GM18505 (cell line): ENCODE measurements at regions not wholly inside any gene's neighbourhood (a gene's known extent, or its start where the extent isn't known, plus 50 kb on each side); places are given as distances from the start of the nearest gene placed in this dataset.

Source experiments
- ATAC-seq: cut with Tn5 transposase; IDR thresholded peaks from one replicate; pipeline ENCODE4 v1.9.1; 2021; ENCODE audit not compliant: unreplicated experiment
- POLR2A ChIP-seq: IDR thresholded peaks from 4 replicates; pipeline ENCODE4 v1.6.1; 2011; ENCODE audit warnings: borderline replicate concordance; ENCODE audit not compliant: insufficient read depth, insufficient read length; ENCODE audit errors: extremely low read depth

DNA sequence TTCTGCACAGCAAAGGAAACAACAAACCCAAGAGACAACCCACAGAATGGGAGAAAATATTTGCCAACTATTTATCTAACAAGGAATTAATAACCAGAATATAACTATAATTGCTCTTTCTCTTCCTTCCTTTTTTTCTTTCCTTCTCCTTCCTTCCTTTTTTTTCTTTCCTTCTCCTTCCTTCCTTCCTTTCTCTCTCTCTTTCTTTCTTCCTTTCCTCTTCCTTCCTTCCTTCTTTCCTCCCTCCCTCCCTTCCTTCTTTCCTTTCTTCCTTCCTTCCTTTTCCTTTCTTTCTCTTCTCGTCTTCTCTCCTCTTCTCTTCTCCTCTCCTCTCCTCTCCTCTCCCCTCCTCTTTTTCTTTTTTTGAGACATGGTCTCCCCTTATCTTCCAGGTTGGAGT is 345.4 kb upstream of the ARRDC4 start:
- no peak for ATAC-seq
- no peak for TF ChIP-seq POLR2A

DNA sequence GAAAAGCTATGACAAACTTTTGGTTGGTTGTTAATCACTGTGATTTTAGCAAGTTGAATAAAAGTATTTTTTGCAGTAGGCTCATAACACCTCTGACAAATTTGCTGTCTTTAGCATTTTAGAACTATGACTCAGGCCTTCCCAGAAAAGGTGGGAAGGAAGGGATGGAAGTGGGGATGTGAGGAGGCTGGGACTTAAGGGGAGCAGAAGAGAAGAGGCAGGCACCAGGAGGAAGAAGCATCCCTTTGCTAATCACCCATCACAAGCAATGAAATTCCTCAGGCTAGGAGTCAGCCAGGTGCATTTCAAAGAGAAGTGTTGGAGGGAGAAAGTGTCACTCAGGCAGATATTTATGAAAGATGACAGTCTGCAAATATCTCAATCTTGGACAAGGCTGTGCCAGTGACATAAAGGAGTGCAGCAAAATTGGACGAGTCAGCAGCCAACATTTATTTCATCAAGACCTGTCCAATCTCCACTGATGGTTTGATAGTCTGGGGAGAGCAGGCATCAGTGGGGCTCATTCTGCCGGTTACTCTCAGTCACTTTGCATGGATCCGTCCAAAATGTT is 337.3 kb upstream of the ARRDC4 start:
- no peak for TF ChIP-seq POLR2A
- no peak for ATAC-seq

DNA sequence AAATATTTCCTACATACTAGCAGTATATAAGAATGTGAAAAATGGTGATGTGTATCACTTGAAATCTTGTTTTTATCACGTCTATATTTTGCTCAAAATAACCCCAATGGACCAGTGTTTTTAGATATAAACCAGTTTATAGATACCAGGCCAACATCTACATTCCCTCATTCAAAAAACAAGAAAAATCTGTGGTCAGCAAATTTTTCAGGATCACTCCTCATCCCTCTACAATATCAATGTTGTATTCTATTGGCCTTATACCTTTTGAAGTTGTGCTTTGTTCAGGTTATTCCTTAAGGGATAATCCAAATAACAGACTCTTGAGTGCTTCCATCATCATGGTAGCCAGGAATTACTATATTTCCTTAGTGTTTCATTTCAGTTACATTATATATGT is 332.9 kb upstream of the ARRDC4 start:
- TF ChIP-seq POLR2A = no peak
- ATAC-seq = no peak

DNA sequence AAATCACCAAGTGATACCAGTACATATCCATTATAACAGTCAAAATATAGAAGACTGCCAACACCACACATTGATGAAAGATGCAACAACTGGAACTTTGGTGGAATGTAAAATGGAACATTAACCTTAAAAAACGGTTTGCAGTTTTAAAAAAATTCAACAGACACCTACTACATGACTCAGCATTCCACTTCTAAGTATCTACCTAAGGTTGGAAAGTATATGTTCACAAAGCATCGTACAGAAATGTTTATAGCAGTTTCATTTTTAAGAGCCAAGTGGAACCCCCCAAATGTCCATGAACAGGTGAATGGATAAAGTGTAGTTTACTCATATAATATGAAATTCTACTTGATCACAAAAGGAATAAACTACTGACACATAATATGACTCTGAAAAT is 314.7 kb upstream of the ARRDC4 start:
- no peak for TF ChIP-seq POLR2A
- ATAC-seq = no peak

DNA sequence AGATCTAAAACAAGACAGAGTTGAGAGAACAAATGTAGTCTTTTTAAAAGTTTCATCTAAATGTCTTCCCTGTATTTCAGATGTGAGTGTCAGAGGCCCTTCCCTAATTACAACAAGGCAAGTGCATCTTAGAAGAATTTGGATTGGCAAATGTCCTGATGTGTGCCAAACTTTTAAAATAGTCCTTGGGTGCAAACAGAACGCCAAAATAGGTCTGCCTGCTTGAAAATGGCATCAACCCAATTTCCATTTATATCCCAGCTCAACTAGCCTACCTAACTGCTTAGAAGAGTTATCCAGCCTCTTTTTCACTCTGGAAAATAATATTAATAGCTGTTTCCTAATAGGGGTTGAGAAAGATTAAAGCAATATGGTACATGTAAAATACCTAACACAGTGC is 311.8 kb upstream of the ARRDC4 start:
- no peak for TF ChIP-seq POLR2A
- no peak for ATAC-seq

DNA sequence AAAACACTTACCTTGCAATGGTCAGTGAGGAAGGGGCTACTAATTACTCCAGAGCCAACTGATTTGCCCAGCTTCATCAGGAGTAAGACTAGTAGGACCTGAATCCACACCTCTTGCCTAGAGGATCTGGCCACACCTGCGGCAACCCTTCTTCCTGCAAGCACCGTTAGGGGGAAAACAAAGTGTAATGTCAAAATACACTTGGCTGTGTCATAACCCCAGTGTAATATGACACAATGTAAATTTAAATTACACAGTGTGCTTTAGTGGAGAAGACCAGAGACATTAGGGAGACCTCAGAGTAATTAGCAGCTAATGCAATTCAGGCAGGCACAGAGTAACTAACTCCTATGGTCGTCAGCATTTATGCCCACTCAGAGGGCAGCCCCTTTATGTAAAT is 308.5 kb upstream of the ARRDC4 start:
- ATAC-seq = no peak
- TF ChIP-seq POLR2A = no peak

DNA sequence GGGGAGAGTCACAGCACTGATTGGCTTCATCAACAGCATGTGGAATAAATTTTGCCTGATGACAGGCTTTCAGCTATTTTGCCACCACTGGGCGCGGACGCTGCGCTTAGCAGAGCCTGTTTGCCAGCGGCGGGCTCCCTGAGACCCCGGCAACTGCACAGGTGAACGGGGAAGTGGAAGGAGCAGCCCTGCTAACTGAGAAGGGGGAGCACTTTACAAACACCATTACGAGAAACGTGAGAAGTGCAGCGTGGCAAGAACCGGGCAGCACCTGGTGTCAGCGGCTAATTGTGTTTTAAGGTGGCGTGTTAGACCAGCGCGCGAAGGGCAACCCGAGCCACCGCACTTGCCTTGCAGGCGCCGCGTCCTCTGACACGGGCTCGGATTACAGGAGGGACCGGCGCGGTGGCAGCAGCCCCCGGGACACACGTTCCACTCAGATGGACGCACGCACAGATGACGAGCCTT is 307.8 kb upstream of the ARRDC4 start:
- ATAC-seq = no peak
- no peak for TF ChIP-seq POLR2A

DNA sequence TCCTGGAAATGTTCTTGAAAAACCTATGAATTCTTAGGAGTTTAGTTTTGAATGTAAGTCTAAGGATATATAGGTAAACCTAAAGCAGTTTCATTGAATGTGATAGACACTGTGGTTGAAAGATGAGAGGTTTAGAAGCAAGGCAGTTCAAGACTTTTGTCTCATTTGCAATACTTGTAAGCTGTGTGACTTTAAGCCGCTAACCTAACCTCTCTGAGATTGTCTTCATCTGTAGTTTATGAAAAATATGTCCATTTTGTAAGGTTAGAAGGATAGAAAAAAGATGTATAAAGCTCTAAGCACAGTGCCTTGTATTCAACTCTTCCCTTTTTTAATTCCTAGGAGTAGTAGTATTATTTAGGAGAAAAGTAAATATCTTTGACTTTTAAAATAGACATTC is 306.6 kb upstream of the ARRDC4 start:
- no peak for ATAC-seq
- TF ChIP-seq POLR2A = no peak

DNA sequence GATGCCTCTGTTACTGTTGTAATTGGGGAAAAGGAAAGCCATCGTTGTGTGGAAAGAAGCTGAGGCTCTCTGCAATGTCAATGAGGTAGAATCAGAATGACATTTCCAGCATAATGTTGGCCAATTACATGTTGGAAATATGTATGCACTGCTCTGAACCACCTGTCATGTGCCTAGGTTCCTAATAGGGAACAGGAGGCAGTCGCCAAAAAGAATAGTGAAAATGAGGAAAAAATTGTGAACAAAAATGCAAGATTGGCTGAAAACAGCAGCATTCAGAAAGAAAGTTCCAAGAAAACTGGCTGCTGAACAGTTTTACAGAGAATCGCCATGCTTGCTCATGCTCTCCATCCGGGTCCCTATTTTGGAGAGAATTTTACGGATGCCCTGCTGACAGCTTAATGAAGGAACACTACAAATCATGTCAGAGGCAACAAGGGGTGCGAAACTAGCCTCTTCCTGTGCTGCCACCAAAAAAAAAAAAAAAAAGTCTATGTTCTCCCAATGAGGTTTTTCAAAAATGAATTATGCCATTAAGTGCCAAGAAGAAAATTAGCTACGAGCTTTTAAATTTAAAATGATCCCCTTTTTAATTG is 305.9 kb upstream of the ARRDC4 start:
- no peak for ATAC-seq
- no peak for TF ChIP-seq POLR2A

DNA sequence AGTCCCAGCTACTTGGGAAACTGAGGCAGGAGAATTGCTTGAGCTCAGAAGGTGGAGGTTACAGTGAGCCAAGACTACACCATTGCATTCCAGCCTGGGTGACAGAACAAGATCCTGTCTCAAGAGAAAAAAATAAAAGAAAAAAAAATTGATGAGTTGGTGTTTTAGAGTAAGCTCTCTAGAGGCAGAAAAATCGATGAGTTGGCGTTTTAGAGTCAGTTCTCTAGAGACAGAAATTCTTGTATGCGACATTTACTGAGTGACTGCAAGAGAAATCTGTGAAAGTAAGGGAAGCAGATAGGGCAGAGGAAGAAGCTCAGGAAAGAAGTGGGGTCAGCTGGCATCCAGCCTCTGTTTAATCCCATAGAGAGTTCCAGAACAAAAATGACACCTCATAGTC is 298.7 kb upstream of the ARRDC4 start:
- no peak for TF ChIP-seq POLR2A
- no peak for ATAC-seq

DNA sequence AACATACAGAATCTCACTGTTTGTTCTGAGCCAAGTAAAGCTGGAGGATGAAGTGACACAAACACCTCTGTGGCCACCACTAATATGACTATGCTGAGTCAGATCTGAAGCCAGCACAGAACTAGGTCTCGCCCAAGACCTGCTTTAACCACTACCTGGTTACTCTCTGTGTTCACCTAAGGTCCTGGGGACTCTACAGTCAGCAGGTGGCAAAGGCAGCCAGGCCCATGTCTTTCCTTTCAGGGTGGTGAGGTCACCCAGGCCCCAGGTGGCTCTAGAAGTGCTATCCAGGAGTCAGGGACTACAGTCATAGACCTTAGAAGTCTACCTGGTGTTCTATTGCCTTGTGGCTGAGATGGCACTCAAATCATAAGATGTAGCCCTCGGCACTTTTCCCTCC is 287.9 kb upstream of the ARRDC4 start:
- TF ChIP-seq POLR2A = no peak

DNA sequence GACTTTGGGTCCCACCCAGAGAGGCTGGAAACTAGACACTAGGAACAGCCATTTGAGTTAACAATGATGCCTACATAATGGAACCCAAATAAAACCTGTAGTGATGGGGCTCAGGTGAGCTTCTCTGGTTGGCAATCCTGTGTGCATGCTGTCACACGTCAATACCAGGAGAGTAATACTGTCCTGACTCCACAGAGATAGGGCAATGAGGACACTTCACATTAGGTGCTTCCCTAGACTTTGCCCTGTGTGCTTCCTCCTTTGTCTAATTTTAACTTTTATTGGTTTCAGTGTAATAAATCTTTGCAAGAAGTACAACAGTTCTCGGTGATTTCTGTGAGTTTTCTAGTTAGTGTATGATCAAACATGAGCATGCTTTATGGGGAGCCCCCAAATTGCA is 281.8 kb upstream of the ARRDC4 start:
- no peak for ATAC-seq
- no peak for TF ChIP-seq POLR2A

More for the DNA sequence above, 287.9 kb upstream of the ARRDC4 start:
- no peak for ATAC-seq

DNA sequence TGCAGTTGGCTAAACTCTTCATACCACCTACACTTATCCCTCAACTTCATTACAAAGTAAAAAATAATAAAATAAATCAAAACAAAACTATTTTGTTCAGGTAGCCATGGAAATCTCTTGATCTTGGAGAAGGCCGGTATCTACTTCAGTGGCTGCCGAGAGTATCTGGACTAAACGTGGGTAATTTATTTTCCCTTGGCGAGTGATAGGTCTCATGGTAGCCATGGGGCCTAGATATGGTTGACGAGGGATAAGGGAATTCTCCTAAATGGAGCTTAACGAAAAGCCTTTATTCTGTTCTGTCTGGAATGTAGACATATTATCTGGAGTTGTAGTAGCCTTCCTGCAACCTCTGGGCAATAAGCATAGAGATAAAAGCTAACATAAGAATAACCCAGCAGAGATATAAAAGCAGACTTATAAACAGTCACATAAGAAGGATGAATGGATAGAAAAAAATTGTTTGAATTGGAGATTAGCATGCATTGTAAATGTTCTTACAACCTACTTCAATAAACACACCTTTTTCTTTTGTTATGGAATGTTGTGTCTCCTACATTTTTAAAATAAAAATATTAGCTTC is 281.3 kb upstream of the ARRDC4 start:
- no peak for ATAC-seq
- no peak for TF ChIP-seq POLR2A

DNA sequence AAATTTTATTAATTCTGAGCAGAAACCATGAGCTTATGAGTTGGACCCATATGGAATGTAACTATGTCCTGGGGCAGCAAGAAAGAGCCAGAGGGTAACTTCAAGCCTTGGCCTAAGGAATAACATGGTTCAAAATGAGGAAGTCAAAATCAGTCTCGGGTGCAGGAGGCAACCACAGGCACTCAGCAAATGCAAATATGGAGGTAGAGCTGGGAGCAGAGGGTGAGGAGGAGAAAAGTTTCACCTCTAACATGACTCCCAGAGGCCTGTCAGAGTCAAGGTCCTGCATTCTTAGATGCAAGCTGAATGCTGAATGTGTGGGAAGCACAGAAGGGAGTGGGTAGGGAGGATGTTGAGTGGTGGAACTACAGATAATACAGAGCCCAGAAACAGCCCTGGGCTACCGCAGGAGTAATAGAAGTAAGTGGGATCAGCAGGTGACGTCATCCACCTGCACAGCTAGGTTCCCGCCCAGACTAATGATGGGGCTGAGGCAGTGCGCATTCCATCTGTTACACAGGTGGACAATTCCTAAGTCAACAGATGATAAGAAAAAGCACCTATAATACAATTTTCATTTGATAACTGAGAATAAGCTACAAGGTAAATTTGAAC is 279.8 kb upstream of the ARRDC4 start:
- no peak for TF ChIP-seq POLR2A

More for the DNA sequence above, 279.8 kb upstream of the ARRDC4 start:
- no peak for ATAC-seq
